ENCODE measurements at regions not wholly inside any gene's neighbourhood (a gene's known extent, or its start where the extent isn't known, plus 50 kb on each side); places are given as distances from the start of the nearest gene placed in this dataset.

GRCh38 chr4:173747537-173748257 is 217.7 kb upstream of the HAND2 start:
- Histone ChIP-seq H3K27me3 (ENCODE audit: control insufficient read depth in 1 of 2, insufficient read depth in 1 of 2, low read length in 2 of 2) (no peaks in the 10 kb centered on the region), H3K4ac (ENCODE audit: low read depth in 1 of 2, low read length in 2 of 2) (no peak overlapping the region), H3K79me1 (replicated peaks; ENCODE audit: low read length, poor library complexity, severe bottlenecking) (no peaks in the 10 kb centered on the region), H3K4me2 (ENCODE audit: low read length, poor library complexity, severe bottlenecking) (no peak overlapping the region), H2BK12ac (ENCODE audit: low read length in 2 of 2) (no peak overlapping the region), H3K18ac (ENCODE audit: low read depth in 1 of 2, low read length in 2 of 2) (no peak overlapping the region), H3K27ac (ENCODE audit: low read length, poor library complexity, severe bottlenecking) (no peak overlapping the region), H3K4me3 (ENCODE audit: insufficient read depth in 1 of 2, low read depth in 1 of 2, low read length in 2 of 2) (no peak overlapping the region), H3K9ac (ENCODE audit: low read length) (no peak overlapping the region), H4K91ac (ENCODE audit: low read length) (no peak overlapping the region), H3K4me1 (ENCODE audit: control insufficient read depth, insufficient read depth, low read depth, low read length) (no peaks in the 10 kb centered on the region), H2BK5ac (ENCODE audit: low read depth, low read length, poor library complexity, severe bottlenecking) (no peak overlapping the region), H3K9me3 (ENCODE audit: control insufficient read depth, low read length) (peaks cover 12% of the 10 kb centered on the region), H3K36me3 (ENCODE audit: control insufficient read depth in 1 of 2, insufficient read depth in 2 of 2, low read depth in 1 of 2, low read length in 2 of 2) (no peaks in the 10 kb centered on the region), H3K23ac (ENCODE audit: low read length in 2 of 2) (no peak overlapping the region), H2AFZ (ENCODE audit: low read depth, low read length) (no peak overlapping the region), H2BK15ac (ENCODE audit: low read depth, poor library complexity, severe bottlenecking) (no peak overlapping the region), H3K14ac (ENCODE audit: low read length in 2 of 2) (no peak overlapping the region), H4K8ac (ENCODE audit: low read length) (no peak overlapping the region), H2BK120ac (ENCODE audit: low read depth, low read length) (no peak overlapping the region), H2AK5ac (ENCODE audit: low read length, severe bottlenecking) (no peak overlapping the region)
- WGBS, result 89% methylated on average over 9 of the region's 9 CpGs
- DNase-seq, result no peak

- no peak overlapping the region for H3K14ac ChIP-seq (ENCODE audit: low read length in 2 of 2)
- no peak overlapping the region for H3K4me3 ChIP-seq (ENCODE audit: insufficient read depth in 1 of 2, low read depth in 1 of 2, low read length in 2 of 2)
- no peak overlapping the region for H2BK5ac ChIP-seq (ENCODE audit: low read depth, low read length, poor library complexity, severe bottlenecking)
- no peak overlapping the region for H3K27ac ChIP-seq (ENCODE audit: low read length, poor library complexity, severe bottlenecking)
- no peaks in the 10 kb centered on the region for H3K27me3 ChIP-seq (ENCODE audit: control insufficient read depth in 1 of 2, insufficient read depth in 1 of 2, low read length in 2 of 2)
- no peak overlapping the region for H3K18ac ChIP-seq (ENCODE audit: low read depth in 1 of 2, low read length in 2 of 2)
- no peak overlapping the region for H3K9ac ChIP-seq (ENCODE audit: low read length)
- 84% methylated on average over 7 of the region's 7 CpGs for WGBS
- H3K36me3 ChIP-seq (ENCODE audit: control insufficient read depth in 1 of 2, insufficient read depth in 2 of 2, low read depth in 1 of 2, low read length in 2 of 2), result no peaks in the 10 kb centered on the region
- no peak overlapping the region for H4K91ac ChIP-seq (ENCODE audit: low read length)
- H2BK120ac ChIP-seq (ENCODE audit: low read depth, low read length), result no peak overlapping the region
- no peak overlapping the region for H2BK15ac ChIP-seq (ENCODE audit: low read depth, poor library complexity, severe bottlenecking)
- no peak overlapping the region for H2AFZ ChIP-seq (ENCODE audit: low read depth, low read length)
- H3K4ac ChIP-seq (ENCODE audit: low read depth in 1 of 2, low read length in 2 of 2), result no peak overlapping the region
- no peak overlapping the region for H3K4me2 ChIP-seq (ENCODE audit: low read length, poor library complexity, severe bottlenecking)
- peaks cover 21% of the 10 kb centered on the region for H3K9me3 ChIP-seq (ENCODE audit: control insufficient read depth, low read length)
- H4K8ac ChIP-seq (ENCODE audit: low read length), result no peak overlapping the region
- no peak overlapping the region for H3K23ac ChIP-seq (ENCODE audit: low read length in 2 of 2)
- H3K4me1 ChIP-seq (ENCODE audit: control insufficient read depth, insufficient read depth, low read depth, low read length), result no peaks in the 10 kb centered on the region
- H2BK12ac ChIP-seq (ENCODE audit: low read length in 2 of 2), result no peak overlapping the region
- no peak overlapping the region for H2AK5ac ChIP-seq (ENCODE audit: low read length, severe bottlenecking)
- H3K79me1 ChIP-seq (replicated peaks; ENCODE audit: low read length, poor library complexity, severe bottlenecking), result no peaks in the 10 kb centered on the region
- no peak for DNase-seq
Measured at GRCh38 chr4:173746424-173746823, 216.4 kb upstream of the HAND2 start.

DNA sequence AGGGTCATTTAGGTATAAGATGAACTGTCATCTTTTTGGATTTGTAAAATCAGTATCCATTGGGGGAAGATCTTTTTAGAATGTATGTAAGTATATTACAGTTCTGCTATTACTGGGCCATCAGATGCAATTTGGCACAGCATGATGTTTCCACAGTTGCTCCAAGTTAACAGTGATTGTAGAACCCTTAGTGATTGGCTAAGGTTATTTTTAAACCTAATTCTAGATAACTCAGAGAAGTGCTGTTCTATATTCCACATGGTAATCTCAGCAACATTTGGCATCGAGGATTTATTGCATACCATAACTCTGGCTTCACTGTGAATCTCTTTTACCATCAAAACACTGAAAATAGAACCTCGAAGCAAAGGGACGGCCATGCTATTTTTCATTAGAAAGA is 215.7 kb upstream of the HAND2 start:
- no peak overlapping the region for H2AFZ ChIP-seq (ENCODE audit: low read depth, low read length)
- H2AK5ac ChIP-seq (ENCODE audit: low read length, severe bottlenecking), result no peak overlapping the region
- 100% methylated on average over 1 of the region's 3 CpGs for WGBS
- no peak overlapping the region for H3K27ac ChIP-seq (ENCODE audit: low read length, poor library complexity, severe bottlenecking)
- H3K27me3 ChIP-seq (ENCODE audit: control insufficient read depth in 1 of 2, insufficient read depth in 1 of 2, low read length in 2 of 2), result no peaks in the 10 kb centered on the region
- H2BK5ac ChIP-seq (ENCODE audit: low read depth, low read length, poor library complexity, severe bottlenecking), result no peak overlapping the region
- H3K4me3 ChIP-seq (ENCODE audit: insufficient read depth in 1 of 2, low read depth in 1 of 2, low read length in 2 of 2), result no peak overlapping the region
- no peak overlapping the region for H2BK15ac ChIP-seq (ENCODE audit: low read depth, poor library complexity, severe bottlenecking)
- no peak overlapping the region for H3K4ac ChIP-seq (ENCODE audit: low read depth in 1 of 2, low read length in 2 of 2)
- no peak overlapping the region for H4K8ac ChIP-seq (ENCODE audit: low read length)
- H3K79me1 ChIP-seq (replicated peaks; ENCODE audit: low read length, poor library complexity, severe bottlenecking), result no peaks in the 10 kb centered on the region
- no peak overlapping the region for H2BK120ac ChIP-seq (ENCODE audit: low read depth, low read length)
- H3K36me3 ChIP-seq (ENCODE audit: control insufficient read depth in 1 of 2, insufficient read depth in 2 of 2, low read depth in 1 of 2, low read length in 2 of 2), result no peaks in the 10 kb centered on the region
- H3K4me1 ChIP-seq (ENCODE audit: control insufficient read depth, insufficient read depth, low read depth, low read length), result no peaks in the 10 kb centered on the region
- H3K9ac ChIP-seq (ENCODE audit: low read length), result no peak overlapping the region
- no peak overlapping the region for H3K4me2 ChIP-seq (ENCODE audit: low read length, poor library complexity, severe bottlenecking)
- H3K18ac ChIP-seq (ENCODE audit: low read depth in 1 of 2, low read length in 2 of 2), result no peak overlapping the region
- H3K9me3 ChIP-seq (ENCODE audit: control insufficient read depth, low read length), result peaks cover 21% of the 10 kb centered on the region
- DNase-seq, result no peak
- H2BK12ac ChIP-seq (ENCODE audit: low read length in 2 of 2), result no peak overlapping the region
- H3K14ac ChIP-seq (ENCODE audit: low read length in 2 of 2), result no peak overlapping the region
- no peak overlapping the region for H3K23ac ChIP-seq (ENCODE audit: low read length in 2 of 2)
- H4K91ac ChIP-seq (ENCODE audit: low read length), result no peak overlapping the region

- no peak overlapping the region for H2BK15ac ChIP-seq (ENCODE audit: low read depth, poor library complexity, severe bottlenecking)
- H2BK12ac ChIP-seq (ENCODE audit: low read length in 2 of 2), result no peak overlapping the region
- no peak overlapping the region for H4K8ac ChIP-seq (ENCODE audit: low read length)
- H2BK120ac ChIP-seq (ENCODE audit: low read depth, low read length), result no peak overlapping the region
- WGBS, result 0% methylated on average over 1 of the region's 1 CpG
- no peak overlapping the region for H3K4ac ChIP-seq (ENCODE audit: low read depth in 1 of 2, low read length in 2 of 2)
- H2BK5ac ChIP-seq (ENCODE audit: low read depth, low read length, poor library complexity, severe bottlenecking), result no peak overlapping the region
- no peaks in the 10 kb centered on the region for H3K79me1 ChIP-seq (replicated peaks; ENCODE audit: low read length, poor library complexity, severe bottlenecking)
- no peak overlapping the region for H3K27ac ChIP-seq (ENCODE audit: low read length, poor library complexity, severe bottlenecking)
- H4K91ac ChIP-seq (ENCODE audit: low read length), result no peak overlapping the region
- no peak overlapping the region for H3K23ac ChIP-seq (ENCODE audit: low read length in 2 of 2)
- H3K9me3 ChIP-seq (ENCODE audit: control insufficient read depth, low read length), result peaks cover 4% of the 10 kb centered on the region
- H3K9ac ChIP-seq (ENCODE audit: low read length), result no peak overlapping the region
- no peak overlapping the region for H2AFZ ChIP-seq (ENCODE audit: low read depth, low read length)
- no peaks in the 10 kb centered on the region for H3K36me3 ChIP-seq (ENCODE audit: control insufficient read depth in 1 of 2, insufficient read depth in 2 of 2, low read depth in 1 of 2, low read length in 2 of 2)
- no peak overlapping the region for H3K14ac ChIP-seq (ENCODE audit: low read length in 2 of 2)
- H2AK5ac ChIP-seq (ENCODE audit: low read length, severe bottlenecking), result no peak overlapping the region
- no peaks in the 10 kb centered on the region for H3K27me3 ChIP-seq (ENCODE audit: control insufficient read depth in 1 of 2, insufficient read depth in 1 of 2, low read length in 2 of 2)
- no peak overlapping the region for H3K4me3 ChIP-seq (ENCODE audit: insufficient read depth in 1 of 2, low read depth in 1 of 2, low read length in 2 of 2)
- no peaks in the 10 kb centered on the region for H3K4me1 ChIP-seq (ENCODE audit: control insufficient read depth, insufficient read depth, low read depth, low read length)
- no peak overlapping the region for H3K18ac ChIP-seq (ENCODE audit: low read depth in 1 of 2, low read length in 2 of 2)
- no peak overlapping the region for H3K4me2 ChIP-seq (ENCODE audit: low read length, poor library complexity, severe bottlenecking)
- peak; percentile 88 for DNase-seq
Measured at GRCh38 chr4:173736840-173737239, 206.8 kb upstream of the HAND2 start.

All from mesenchymal stem cell (in vitro differentiated cells and primary cell).